NB4 (cell line): ENCODE measurements at regions not wholly inside any gene's neighbourhood (a gene's known extent, or its start where the extent isn't known, plus 50 kb on each side); places are given as distances from the start of the nearest gene placed in this dataset.

Experiments used
- DNase-seq: peaks from one replicate; pipeline ENCODE4 v3.0.0; 2010; ENCODE audit warnings: low read depth
- H3K4me3 ChIP-seq: one replicate; pipeline ENCODE4 v1.5.1; 2011; ENCODE audit warnings: mild to moderate bottlenecking, low read depth, low read length, moderate library complexity
- MYC ChIP-seq: IDR thresholded peaks from 2 replicates; pipeline ENCODE4 v1.6.1; 2011; ENCODE audit warnings: low read depth, low read length
- POLR2A ChIP-seq: IDR thresholded peaks from 2 replicates; pipeline ENCODE4 v1.6.1; 2011; ENCODE audit warnings: mild to moderate bottlenecking; ENCODE audit not compliant: insufficient read length; ENCODE audit errors: extremely low read depth
- TF ChIP-seq, protein P1 (sequence below): IDR thresholded peaks from one replicate; pipeline ENCODE4 v1.5.1; 2012; ENCODE audit warnings: low read depth, low read length
- TF ChIP-seq, protein P2 (sequence below): IDR thresholded peaks from 2 replicates; pipeline ENCODE4 v1.6.1; 2011; ENCODE audit warnings: low read depth, low read length

DNA sequence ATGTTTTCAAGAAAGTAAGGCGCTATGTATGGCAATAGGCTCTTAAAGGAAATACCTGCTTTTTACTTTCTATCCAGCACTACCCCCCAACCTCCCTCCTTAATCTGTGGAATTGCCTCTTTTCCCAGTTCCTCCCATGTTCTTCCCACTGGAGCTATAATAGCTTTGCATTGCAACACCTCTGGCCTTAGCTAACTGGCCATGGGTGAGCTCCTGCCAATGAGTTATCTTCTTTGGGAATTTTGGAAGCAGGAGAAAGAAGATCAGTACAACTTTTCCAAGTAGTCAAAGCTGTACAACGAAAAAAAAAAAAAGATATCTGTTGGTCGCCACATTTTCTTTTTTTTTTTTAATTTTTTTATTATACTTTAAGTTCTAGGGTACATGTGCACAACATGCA lies 398.0 kb downstream of the NPIPA8 start:
- no peak overlapping the region for H3K4me3 ChIP-seq
- DNase-seq, result no peak
- TF ChIP-seq, protein P1, sequence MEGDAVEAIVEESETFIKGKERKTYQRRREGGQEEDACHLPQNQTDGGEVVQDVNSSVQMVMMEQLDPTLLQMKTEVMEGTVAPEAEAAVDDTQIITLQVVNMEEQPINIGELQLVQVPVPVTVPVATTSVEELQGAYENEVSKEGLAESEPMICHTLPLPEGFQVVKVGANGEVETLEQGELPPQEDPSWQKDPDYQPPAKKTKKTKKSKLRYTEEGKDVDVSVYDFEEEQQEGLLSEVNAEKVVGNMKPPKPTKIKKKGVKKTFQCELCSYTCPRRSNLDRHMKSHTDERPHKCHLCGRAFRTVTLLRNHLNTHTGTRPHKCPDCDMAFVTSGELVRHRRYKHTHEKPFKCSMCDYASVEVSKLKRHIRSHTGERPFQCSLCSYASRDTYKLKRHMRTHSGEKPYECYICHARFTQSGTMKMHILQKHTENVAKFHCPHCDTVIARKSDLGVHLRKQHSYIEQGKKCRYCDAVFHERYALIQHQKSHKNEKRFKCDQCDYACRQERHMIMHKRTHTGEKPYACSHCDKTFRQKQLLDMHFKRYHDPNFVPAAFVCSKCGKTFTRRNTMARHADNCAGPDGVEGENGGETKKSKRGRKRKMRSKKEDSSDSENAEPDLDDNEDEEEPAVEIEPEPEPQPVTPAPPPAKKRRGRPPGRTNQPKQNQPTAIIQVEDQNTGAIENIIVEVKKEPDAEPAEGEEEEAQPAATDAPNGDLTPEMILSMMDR, result no peak
- TF ChIP-seq POLR2A (no peak), MYC (no peak)
- TF ChIP-seq, protein P2, sequence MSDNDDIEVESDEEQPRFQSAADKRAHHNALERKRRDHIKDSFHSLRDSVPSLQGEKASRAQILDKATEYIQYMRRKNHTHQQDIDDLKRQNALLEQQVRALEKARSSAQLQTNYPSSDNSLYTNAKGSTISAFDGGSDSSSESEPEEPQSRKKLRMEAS, result no peak

- H3K4me3 ChIP-seq, result no peak overlapping the region
- TF ChIP-seq POLR2A (no peak), MYC (no peak)
- TF ChIP-seq, protein P1, result no peak
- TF ChIP-seq, protein P2, result no peak
- no peak for DNase-seq
These were observed 399.7 kb downstream of the NPIPA8 start for GRCh38 chr16:17936766-17937402.

DNA sequence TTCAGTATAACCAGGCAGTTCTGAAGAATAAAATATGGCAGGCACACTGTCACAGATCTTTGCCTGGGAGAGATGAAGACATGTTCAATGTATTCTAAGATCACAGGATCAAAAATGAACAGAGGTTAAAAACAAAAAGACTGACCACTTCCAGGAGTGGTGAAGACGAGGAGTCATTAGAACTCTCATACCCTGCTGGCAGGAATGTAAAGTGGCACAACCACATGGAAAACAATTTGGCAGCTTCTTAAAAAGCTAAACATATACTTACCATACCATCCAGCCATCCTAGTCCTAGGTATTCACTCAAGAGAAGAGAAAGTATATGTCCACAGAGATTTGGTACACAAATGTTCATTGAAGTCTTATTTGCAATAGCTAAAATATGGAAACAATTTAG lies 406.3 kb downstream of the NPIPA8 start:
- DNase-seq, result no peak
- TF ChIP-seq, protein P2, result no peak
- TF ChIP-seq MYC, result no peak
- TF ChIP-seq, protein P1, result no peak
- TF ChIP-seq POLR2A, result no peak
- no peak overlapping the region for H3K4me3 ChIP-seq

DNA sequence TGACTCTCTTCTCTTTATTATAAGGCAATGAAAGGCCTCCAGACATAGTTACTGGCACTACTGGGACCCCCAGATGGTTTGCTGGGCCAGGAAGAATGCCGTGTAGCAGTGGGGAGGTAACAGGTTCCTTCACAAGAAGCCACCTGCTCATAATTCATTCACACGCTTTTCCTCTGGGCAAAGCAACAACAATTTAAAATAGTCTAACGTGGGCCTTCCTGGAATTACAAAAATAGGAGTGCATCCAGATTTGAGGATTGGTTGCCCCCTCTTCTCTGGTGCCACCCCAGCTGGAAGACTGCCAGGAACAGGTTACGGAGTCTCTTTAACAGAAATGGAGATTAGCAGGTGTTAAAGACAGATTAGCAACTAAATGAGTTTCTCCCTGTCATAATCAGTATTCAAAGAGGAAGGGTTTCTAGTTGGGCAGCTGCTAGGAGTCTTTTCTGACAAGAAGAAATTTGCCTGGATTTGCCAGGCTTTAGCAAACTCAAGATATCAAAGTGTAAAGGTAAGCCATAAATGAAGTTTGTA lies 409.6 kb downstream of the NPIPA8 start:
- DNase-seq, result no peak
- H3K4me3 ChIP-seq, result no peak overlapping the region
- TF ChIP-seq POLR2A (no peak), MYC (no peak)
- TF ChIP-seq, protein P2, result no peak
- TF ChIP-seq, protein P1, result no peak

- TF ChIP-seq POLR2A (no peak), MYC (no peak)
- TF ChIP-seq, protein P1, result no peak
- TF ChIP-seq, protein P2, result no peak
- no peak overlapping the region for H3K4me3 ChIP-seq
- DNase-seq, result no peak
These were observed 410.1 kb downstream of the NPIPA8 start for GRCh38 chr16:17926461-17926860.

DNA sequence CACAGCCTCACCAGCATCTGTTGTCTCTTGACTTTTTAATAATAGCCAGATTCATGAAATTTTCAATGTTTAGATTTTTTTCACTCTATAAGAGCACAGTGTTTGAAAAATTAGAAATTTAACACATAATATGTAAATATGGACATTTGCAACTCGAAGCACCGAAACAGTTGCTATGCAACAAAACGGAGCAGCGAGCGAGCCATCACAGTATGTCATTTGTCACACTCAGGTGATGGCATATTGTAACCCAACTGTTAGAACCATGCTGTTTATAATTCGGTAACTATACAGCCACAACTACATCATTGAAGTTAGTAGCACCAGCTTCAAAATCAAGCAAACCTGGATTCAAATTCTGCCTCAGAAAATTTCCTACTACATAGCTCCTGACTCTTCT lies 410.8 kb downstream of the NPIPA8 start:
- DNase-seq, result no peak
- TF ChIP-seq POLR2A (no peak), MYC (no peak)
- TF ChIP-seq, protein P1, result no peak
- TF ChIP-seq, protein P2, result no peak
- no peak overlapping the region for H3K4me3 ChIP-seq
